NCI-H2196 treated with DMSO at 0.1 percent for 48 hours (cell line): ENCODE measurements at regions not wholly inside any gene's neighbourhood (a gene's known extent, or its start where the extent isn't known, plus 50 kb on each side); places are given as distances from the start of the nearest gene placed in this dataset.

ENCODE experiments used
- DNase-seq: peaks from one replicate; lab custom pipeline; 2025; ENCODE audit not compliant: unreplicated experiment; lab: John Stamatoyannopoulos, UW

DNA sequence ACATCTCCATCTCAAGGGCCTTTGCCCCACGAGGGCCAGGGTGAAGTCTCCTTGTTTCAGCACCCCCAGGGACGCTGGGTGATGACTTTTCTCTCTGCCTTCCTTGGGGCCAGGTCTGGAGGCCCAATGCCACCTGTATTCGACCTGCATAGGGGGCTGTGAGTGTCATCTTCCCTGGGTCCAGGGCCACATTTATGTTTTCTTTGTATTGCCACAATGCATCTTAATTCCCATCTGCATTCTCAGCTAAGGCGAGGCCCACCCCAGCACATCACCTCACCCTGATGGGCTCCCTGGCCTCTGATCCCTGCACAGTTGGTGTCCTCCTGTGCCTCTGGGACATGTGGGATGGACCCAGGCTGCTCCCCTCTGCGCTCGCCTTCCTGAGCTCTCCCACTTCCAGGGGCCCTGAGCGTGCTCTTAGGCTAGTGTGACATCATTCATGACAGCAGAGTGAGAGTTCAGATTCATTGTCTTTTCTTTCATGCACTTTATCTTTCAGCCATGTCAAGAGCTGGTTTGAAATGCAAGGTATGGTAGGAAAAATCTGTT lies 122.0 kb upstream of the COPS8 start:
- no peak for DNase-seq

DNA sequence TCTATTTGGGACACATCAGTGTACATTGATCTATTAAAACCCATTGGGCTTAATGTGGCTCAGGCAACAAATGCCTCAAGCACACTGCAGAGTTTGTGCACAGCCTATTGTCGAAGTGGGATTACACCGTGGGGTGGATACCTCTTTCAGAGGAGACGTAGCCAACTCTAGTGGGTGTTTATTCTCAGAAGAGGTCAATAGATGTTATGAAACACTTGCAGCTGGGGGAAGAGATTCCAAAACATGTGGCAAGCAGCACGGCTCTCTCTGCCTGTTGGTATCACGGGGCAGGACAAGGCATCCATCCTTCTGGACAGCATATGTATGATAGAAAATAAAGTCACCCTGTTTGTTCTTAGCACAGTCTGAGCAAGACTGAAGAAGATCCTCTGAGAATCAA lies 121.4 kb upstream of the COPS8 start:
- DNase-seq: no peak

DNA sequence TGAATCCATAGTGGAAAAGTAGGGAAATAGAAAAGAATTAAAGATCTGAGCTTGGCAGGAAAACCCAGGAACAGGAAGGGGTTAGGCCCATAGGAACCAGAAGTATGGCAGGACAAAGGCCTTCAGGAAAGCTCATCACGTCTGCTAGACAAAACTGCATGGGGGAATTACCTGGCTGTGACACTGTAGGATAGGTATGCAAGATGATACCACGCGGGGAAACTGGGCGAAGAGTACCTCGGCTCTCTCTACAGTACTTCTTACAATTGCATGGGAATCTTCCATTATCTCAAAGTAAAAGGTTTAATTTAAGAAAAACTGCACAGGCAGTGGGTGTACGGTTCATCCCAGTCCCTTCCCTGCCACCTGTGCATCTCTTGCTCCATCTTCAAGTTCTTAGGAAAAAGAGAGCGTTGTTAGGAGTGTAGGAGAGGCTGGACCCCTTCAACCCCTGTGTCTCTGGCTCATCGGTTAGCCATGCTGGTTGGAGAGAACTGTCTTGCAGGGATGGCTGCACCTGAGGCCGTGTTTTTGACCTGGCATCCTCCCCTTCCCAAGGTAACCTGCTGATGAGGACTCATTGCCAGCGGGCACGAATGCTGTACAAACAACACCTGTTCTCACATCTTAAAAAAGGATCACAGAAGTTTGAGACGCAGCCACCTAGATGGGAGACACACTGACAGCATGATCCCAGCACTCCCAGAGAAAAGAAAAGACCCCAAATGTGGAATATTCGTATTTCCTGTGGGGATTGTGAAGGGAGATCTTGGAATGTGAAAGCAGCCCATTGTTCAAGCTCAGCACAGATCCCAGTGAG lies 120.5 kb upstream of the COPS8 start:
- no peak for DNase-seq

DNA sequence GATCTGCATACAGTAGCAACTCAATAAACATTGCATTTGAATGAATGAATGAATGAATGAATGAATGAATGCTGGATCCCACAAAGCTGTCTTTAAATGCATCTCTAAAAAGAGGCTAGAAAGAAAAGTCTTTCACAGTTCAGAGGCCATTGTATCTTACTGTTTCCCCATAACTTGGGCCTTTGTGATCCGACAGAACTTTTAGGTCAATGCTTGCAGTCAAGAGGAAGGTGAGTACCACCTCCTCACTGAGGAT lies 119.9 kb upstream of the COPS8 start:
- DNase-seq: no peak

DNA sequence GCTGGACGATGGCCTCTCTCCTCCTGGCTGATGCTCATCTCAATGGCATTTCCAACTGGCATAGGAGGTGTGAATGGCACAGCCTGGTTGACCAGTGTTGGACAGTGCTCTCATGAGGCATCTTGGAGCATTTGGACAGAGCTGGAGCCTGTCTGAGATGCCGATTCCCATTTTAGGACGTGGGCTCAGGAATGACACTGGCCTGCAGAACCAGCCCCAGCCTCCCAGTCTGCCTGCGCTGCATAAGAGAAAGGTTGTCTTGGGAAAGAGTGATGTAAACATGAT lies 118.2 kb upstream of the COPS8 start:
- no peak for DNase-seq

DNA sequence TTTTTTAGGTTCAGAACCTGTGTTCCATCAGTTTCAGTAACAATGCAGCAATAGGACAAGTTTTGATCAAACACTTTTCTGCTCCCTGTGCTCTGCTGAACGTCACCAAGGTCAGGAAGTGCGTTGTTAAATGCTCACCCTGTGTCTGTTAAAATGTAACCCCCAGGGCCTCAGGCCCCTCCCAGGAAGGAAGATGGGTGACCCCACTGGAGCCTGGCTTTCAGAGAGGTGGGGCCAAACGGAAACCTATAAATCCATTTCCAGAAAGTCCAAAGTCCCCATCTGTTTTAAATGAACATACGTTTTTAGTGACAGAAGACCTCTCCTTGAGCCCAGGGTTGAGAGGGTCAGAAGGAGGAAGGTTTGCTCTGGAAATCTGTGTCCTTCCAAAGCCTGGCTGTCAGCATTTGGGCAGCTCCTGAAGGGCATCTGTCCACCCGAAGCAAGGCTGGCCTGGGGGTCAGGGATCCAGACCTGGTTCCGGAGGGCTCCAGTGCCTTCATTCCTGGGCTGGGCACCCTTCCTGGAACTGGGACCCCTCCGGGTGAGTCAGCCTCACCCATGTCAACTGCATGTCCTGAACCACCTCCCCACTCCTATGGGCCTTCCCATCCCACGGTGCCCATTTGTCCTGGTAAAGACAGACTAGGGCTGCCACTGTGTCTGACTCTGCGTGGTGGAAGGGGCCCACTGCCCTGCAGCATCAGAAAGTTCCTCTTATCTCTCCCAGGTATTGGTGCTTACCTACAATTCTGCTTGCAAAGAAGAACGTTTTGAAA lies 117.4 kb upstream of the COPS8 start:
- DNase-seq: no peak

DNA sequence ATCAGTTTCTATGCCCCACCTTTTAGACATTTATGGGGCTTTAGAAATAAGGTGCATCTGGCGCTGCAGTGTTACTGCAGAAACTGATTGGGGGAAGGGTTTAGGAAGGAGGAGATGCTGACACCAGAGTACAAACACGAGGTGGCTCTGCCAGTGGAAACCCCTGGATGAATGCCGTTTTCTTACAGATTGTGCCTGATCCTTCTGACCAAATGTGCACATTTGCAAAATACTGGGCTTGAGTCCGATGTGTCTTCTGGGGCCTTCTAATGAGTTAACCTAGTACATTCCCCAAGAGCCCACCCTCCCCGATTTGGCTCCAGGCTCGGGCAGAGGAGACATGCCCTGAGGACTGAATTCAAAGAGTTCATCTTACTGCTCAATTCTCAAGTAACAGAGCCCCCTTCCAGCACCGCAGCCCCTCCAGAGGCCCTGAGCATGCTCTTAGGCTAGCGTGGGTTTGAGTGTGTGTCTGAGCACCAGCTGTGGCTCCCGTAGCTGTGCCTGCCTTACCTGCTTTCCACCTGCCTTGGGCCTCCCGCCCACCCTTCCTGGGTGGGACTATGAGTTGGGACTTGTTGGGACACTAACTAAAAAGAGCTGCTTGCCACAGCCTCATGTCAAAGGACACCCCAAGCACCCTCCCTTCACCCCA lies 116.7 kb upstream of the COPS8 start:
- no peak for DNase-seq

DNA sequence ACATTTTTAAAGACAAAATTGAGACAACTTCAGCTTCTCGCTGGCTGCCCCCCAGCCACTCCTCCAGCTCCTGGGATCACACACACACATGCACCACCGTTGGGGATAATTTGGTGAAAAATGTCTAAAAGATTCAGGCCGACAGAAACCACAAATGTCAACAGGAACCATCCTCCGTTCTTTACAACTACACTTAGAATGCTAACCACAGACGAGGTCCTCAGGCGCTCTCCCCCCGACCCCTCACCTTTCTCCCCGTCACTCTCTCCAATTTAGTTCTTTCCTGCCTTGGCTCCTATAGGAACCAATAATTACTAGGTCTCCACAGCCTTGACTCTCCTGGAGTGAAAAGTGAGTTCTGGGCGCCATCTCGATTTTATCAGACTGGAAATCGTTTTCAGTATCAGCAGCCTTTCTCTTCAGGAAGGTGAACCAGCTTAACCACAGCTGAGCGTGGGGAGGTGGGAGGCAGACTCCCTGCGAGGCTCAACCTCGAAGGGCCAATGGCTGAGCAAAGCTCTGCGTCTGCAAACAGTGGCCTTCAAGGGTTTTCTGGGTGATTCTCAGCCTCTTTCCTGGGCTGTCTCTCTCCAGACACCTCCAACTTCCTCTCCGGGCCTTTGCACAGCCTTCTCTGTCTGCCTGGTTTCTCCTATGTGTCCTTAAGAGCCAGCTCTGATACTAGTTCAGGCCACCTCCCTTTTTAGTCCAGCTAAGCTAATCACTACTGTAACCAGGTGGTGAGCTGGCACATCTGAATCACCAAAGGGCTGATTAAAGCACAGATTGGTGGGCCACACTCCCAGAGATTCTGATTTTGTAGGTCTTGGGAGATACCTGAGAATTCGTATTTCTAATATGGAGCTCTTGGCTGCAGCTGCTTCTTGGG lies 115.7 kb upstream of the COPS8 start:
- no peak for DNase-seq

DNA sequence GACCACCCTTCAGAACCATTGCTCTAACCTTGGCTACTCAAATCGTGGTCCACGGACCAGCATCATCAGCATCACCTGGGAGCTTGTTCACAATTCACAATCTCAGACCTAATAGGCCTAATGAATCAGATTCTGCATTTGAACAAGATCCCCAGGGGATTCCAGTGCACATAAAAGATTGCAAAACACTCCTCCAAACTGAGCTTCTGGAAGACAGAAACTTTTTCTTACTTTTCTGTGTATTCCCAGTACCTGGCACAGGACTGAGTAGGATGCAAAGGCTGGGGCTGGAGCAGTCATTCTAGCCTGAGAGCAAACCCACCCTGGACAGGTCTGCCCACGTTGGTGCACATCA lies 115.1 kb upstream of the COPS8 start:
- DNase-seq: no peak

DNA sequence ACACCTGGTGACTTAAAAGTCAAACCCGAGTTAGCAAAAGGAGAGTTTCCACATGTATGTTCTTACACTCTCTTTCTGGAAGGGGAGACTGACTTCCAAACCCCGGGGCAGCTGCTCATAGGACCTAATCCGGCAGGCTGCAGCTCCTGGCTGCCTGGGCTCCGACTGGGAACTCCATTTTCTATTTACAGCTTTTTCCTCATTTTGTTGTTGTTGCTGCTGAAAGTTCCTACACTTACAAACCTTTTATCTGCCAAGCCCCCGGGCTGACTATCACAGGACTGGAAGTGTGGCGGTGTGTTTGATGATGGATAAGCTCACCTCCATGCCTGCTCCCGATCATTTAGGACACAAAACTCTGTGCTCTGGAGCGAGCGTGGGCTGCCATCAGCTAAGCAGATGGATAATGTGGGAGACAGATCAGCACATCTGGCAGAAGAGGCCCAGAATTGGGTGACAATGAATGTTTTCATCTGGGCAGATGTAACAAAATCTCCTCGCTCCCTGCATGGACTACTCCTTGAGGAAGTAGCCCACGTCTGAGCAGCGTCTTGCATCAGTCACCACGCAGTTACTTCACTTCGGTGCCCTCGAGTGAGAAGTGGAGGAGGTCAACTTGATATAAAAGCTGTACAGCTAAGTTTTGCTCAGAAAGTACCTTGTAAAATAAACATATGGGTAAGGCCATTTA lies 114.4 kb upstream of the COPS8 start:
- no peak for DNase-seq

DNA sequence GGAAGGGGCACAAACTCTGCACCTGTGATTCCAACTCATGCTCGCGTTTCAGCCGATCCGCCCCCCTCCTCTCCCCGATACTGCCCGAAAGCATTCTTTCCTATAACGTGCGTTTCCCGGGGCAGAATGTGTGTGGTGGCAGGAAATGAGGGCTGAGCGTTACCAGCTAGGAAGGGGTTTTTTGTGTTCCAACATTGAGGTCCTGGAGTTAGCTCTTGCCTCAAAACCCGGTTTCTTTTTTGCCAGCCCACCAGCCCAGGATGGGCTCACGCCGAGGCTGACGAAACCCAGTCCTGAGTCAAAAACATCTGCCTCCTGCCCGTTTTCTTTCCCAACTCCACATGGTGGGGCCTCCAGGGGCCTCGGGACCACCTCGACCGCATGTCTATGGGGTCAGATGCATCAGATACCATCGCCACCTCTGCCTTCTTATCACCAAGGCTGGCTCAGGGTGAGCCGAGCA lies 113.7 kb upstream of the COPS8 start:
- DNase-seq: no peak

DNA sequence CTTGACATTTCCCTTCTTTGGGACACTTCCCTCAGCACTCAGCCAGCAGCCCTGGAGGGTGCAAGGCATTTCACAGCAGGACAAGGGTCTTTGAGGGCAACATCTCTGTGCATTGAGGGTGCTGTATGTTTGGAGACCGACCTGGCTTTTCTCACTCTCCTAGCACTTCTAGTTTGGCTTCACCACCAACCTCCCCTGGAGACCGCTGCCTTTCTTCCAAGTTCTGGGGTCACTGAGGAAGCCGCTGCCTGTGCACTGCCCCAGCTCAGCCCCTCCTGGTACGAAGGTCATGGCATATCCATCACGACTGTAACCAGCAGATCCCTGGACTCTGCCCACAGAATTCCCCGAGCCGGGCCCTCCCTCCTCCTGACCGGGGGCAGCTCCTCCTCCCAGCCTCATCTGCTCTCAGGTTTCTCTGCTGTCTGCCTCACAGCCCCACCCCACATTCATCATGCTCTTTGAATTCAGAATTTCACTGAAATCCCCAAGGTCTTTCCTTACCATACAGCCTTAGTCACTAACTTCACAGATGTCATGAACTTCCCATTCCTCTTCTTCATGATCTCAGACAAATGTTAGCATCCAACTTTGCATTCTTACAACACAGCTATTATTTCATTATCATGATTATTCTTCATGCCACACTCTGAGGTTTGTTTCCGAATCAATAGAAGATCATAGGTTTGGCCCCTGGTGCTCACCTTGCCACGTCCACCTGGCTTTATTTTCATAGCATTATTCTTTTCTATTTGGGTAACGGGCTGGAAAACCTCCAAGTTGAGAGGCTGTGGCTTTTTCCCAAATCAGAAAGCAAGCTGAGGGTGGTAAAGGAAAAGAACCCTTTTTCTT lies 113.0 kb upstream of the COPS8 start:
- DNase-seq: no peak

DNA sequence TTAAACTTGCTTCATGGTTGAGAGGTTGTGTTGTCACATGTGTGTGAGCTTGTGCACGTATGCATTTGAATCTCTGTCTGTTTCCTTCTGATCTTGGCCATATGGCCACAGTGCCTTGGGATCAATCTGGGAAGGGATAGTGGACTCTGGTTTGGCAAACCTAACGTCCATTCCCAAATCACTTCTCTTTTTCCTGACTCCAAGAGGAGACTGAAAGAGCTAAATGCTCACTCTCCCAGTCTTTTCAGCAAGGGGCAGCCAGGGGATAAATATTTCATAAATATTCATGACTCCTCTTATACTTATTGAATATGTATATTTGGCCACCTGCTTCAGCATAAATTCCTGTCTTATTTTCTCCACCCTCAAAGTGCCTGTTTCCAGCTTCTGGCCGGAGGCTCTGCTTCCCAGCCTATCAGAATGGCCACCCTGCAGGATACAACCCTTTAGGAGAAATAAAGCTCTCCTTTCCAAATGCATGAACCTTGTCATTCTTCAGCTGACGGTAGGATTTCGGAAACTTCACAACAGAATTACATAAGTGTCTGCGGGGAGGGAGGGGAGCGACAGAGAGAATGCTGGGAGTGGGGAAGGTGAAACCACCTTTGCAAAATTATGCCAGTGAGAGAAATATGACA lies 112.2 kb upstream of the COPS8 start:
- DNase-seq: no peak

DNA sequence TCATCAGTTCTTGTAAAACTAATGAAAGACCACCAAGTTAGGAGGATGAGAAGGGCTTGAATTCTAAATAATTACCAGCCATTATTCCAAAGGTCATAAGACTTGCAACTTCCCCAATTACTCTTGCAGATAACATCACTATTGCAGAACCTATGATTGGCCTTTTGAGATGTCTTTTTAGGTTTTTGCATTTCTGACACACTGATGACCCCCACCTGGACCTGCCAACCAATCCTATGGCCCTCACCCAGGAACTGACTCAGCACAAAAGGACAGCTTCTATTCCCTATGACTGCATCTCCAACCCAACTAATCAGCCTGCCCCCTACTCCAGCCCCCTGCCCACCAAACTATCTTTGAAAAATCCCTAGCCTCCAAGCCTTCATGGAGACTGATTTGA lies 111.5 kb upstream of the COPS8 start:
- no peak for DNase-seq

DNA sequence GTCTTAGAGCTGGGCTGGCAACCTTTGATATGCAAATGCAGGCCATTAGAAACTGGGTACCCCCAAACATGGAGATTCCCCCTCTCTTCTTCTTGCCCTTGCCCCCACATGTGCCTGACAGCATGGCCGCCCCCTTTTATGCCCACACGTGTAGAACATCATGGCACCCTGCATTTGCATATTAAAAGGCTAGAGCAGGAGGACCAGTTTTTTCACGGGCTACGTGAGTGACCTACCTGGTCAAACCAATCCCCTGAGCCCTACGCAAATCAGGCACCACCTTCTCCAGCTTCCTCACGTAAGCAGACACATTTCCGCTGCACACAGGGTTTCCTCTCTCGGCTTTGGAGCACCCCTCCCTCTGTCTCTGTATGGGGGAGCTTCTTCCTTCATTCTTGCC lies 110.9 kb upstream of the COPS8 start:
- DNase-seq: no peak

DNA sequence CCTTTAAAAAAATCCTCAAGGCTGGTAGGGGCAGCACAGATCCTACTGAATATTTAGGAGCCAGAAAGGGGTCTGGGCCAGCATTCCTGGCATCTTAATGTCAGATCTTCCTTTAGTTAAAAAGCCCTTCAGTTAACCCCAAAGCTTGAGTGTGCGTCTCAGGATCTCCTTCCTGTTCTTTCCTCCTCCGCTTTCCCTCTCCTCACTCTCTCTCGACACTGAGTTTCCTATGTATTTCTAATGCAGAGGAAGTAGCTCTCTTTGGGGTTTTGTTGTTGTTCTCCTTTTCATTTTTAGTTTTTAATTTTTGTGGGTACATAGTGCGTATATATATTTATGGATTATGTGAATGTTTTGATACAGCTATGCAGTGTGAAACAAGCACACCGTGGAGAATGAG lies 109.9 kb upstream of the COPS8 start:
- DNase-seq: no peak

DNA sequence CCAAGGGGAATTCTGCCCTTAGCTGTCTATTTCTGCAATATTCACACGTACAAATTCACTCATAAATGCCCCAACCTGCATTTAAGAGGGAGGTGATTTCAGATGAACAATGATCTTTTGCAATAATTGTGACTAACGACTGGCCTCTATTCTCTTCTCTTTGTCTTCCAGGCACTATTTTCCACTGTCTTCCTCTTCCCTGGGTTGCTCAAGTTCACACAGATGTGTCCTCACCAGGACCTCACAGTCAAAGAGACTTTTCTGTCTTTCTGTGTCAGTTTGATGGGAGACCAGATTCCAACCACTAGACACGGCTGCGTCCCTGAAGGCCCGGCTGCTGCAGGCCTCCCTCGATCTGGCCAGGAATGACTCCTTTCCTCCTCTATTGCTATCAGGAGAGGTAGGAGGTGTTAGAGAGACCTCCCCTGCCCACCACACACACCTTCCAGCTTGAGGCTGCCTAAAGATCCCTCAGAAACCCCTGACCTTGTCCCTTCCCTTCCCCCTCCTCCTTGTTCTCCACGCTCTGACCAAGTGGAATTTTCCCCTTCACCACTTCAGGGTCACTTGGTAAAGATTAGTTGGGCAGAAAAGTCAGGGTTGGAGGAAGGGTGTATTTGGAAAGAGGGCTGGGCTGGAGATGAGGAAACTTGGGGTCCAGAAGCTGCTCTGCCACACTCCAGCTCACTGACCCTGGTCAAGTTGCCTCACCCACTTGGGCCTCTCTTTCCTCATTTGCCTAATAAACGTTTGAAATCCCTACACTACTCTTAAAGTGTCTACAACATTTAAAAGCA lies 109.2 kb upstream of the COPS8 start:
- DNase-seq: no peak

DNA sequence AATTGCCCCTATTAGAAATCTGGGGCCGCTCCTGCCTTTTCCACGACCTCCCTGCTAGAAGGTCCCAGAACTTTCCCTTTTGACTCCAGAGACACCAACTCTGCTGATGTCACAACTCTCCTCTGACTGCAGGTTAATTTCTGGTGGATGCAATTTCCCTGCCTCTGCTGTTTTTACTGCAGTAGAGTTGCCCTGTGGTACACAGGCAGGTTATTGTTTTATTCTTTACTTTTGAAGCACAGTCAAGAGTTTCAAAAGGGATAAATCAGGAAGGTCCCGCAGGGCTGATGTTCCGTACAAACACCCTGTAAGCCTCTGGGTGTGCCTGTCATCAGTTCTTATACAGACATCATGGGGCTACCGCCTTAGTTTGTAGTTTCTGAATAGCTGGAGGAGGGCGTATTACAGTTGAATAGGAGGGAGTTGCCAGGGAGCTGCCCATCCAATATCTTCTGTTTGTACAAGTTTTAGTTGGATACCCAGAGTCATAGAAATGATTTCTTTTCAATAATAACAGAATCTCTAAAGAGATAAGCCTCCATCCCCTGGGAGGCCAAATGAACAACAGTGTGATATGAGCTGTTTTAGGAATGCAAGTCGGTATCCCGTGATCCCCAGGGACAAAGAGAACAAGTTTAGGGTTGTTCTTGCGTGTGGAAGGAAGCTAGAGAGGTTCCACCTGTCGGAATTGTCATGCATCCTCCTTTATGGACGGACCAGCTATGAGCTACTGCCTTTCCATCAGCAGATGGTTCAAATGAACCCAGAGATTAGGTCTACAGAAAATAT lies 108.4 kb upstream of the COPS8 start:
- DNase-seq: no peak
